ENCODE measurements at regions not wholly inside any gene's neighbourhood (a gene's known extent, or its start where the extent isn't known, plus 50 kb on each side); places are given as distances from the start of the nearest gene placed in this dataset.

- no peak overlapping the region for H3K4me3 ChIP-seq (ENCODE audit: low read depth, low read length)
- peak; percentile 30 for DNase-seq (ENCODE audit: low read depth)
- TF ChIP-seq CTCF (IDR thresholded peaks at IDR 0.05; ENCODE audit: insufficient read depth, low read length), result no peak
These were observed 255.3 kb downstream of the INHBA start for GRCh38 chr7:41447450-41448042.

- no peak overlapping the region for H3K4me3 ChIP-seq (ENCODE audit: low read depth, low read length)
- no peak for DNase-seq (ENCODE audit: low read depth)
- TF ChIP-seq CTCF (IDR thresholded peaks at IDR 0.05; ENCODE audit: insufficient read depth, low read length), result no peak
These were observed 256.1 kb downstream of the INHBA start for GRCh38 chr7:41446606-41447449.

GRCh38 chr7:41445946-41446345 lies 256.9 kb downstream of the INHBA start:
- DNase-seq (ENCODE audit: low read depth), result no peak
- no peak for TF ChIP-seq CTCF (IDR thresholded peaks at IDR 0.05; ENCODE audit: insufficient read depth, low read length)
- H3K4me3 ChIP-seq (ENCODE audit: low read depth, low read length), result no peak overlapping the region

- no peak for TF ChIP-seq CTCF (IDR thresholded peaks at IDR 0.05; ENCODE audit: insufficient read depth, low read length)
- H3K4me3 ChIP-seq (ENCODE audit: low read depth, low read length), result no peak overlapping the region
- no peak for DNase-seq (ENCODE audit: low read depth)
These were observed 257.5 kb downstream of the INHBA start for GRCh38 chr7:41445432-41445831.

GRCh38 chr7:41439515-41439879 lies 263.4 kb downstream of the INHBA start:
- TF ChIP-seq CTCF (IDR thresholded peaks at IDR 0.05; ENCODE audit: insufficient read depth, low read length), result no peak
- no peak overlapping the region for H3K4me3 ChIP-seq (ENCODE audit: low read depth, low read length)
- no peak for DNase-seq (ENCODE audit: low read depth)

- peak; percentile 25 for DNase-seq (ENCODE audit: low read depth)
- TF ChIP-seq CTCF (IDR thresholded peaks at IDR 0.05; ENCODE audit: insufficient read depth, low read length), result no peak
- no peak overlapping the region for H3K4me3 ChIP-seq (ENCODE audit: low read depth, low read length)
These were observed 264.0 kb downstream of the INHBA start for GRCh38 chr7:41438705-41439514.

All from fibroblast of the aortic adventitia (primary cell).